NCI-H146 (cell line): ENCODE measurements at regions not wholly inside any gene's neighbourhood (a gene's known extent, or its start where the extent isn't known, plus 50 kb on each side); places are given as distances from the start of the nearest gene placed in this dataset.

Source experiments
- DNase-seq: peaks from one replicate; lab custom pipeline; 2025; lab: John Stamatoyannopoulos, UW

DNA sequence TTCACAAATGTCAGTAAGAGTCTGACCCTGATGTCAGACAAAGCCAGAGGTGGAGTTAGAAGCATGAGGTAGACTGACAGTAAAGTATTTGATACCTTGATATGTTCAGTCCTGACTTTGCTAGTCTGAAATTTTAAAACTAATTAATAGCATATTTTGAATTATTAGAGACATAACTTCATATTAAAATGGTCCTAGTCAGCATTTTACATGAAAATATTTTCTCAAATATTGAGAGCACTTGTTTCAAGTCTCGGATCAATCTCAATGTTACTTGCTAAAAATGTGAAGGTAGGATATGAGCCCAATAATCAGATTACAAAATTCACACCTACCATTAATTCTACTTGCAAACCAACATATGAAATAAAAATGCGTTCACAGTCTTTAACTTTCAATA lies 58.1 kb upstream of the TTC14 start:
- DNase-seq: no peak

DNA sequence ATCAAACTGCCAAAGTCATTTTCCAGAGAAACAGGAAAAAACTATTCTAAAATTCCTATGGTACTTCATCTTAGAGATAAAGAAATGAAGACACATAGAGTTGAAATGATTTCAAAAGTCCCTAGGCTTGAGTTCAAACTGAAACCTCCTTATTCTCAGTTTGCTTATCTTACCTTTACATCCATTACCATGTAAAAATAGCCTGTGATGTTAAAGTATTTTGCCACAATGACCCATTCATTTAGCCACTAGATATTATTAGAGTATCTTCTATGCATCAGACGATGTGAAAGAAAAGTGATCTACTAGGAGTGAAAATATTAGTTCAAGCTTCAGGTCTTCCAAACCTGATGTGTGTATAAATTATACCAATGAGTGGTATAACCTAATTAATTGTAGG lies 55.1 kb upstream of the TTC14 start:
- DNase-seq: no peak

DNA sequence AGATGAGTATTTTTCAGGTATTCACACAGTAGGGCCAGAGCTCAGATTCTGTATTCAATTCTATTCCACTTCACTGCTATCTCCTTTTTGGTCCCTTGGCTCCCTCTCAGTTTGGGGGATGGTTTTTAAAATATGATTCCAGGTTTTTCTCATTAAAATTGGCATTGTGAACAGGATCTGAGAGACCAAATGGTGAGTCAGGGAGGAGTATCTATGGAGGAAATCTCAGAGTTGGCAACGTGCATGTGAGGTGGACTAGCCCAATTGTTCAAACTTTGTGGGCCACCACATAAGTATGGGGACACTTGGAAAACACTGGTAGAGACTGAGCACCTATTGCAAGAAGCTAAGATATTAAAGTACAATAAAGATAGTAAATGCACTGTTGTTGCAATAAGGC lies 53.9 kb upstream of the TTC14 start:
- DNase-seq: no peak
